ENCODE measurements at regions not wholly inside any gene's neighbourhood (a gene's known extent, or its start where the extent isn't known, plus 50 kb on each side); places are given as distances from the start of the nearest gene placed in this dataset.

DNA sequence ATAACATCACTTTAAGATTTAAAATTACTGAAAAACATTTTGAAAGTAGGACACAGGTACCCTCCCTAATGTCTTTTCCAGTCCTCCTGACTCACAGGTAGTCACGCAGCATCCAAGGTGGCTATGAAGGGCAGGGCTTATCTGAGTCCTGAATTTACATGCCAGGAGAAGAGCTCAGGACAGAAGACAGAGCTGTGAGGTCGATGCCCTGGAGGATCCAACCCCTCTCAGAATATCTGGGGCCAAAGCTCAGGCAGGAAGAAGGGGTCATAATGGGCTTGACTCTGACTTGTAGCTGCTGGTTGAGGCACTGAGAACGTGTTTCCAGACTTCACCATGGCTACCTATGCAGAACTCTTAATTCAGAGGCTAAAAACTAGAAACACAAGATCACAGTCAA, 177.5 kb downstream of the AASDH start:
- H3K27ac ChIP-seq (ENCODE audit: extremely low read length, insufficient read depth, low read length), result no peak overlapping the region
- WGBS (ENCODE audit: low lambda C conversion rate), result 70% methylated on average over 3 of the region's 3 CpGs
- no peak overlapping the region for H2AFZ ChIP-seq (ENCODE audit: low read length)
- H4K20me1 ChIP-seq (ENCODE audit: insufficient read depth, low read length), result no peaks in the 10 kb centered on the region
- peaks cover 9% of the 10 kb centered on the region for H3K4me1 ChIP-seq (ENCODE audit: insufficient read depth, low read length)
- DNase-seq (ENCODE audit: low spot score) (no peak), ATAC-seq (no peak), FAIRE-seq (no peak)
- TF ChIP-seq ETV6 (CRISPR knock-in tag; conservative IDR thresholded peaks at IDR 0.05) (no peak), ZNF879 (CRISPR knock-in tag; IDR thresholded peaks at IDR 0.05) (no peak), ZNF44 (CRISPR knock-in tag; IDR thresholded peaks at IDR 0.05) (no peak), TSC22D2 (CRISPR knock-in tag; IDR thresholded peaks at IDR 0.05; ENCODE audit: borderline replicate concordance) (no peak), MYC (CRISPR knock-in tag; IDR thresholded peaks at IDR 0.05; ENCODE audit: borderline replicate concordance) (no peak), ZNF775 (CRISPR knock-in tag; IDR thresholded peaks at IDR 0.05; ENCODE audit: borderline replicate concordance) (no peak), RARA (CRISPR knock-in tag; IDR thresholded peaks at IDR 0.05) (no peak), ZFP41 (CRISPR knock-in tag; IDR thresholded peaks at IDR 0.05; ENCODE audit: borderline replicate concordance) (no peak), FOXA3 (CRISPR knock-in tag; IDR thresholded peaks at IDR 0.05) (no peak), REPIN1 (CRISPR knock-in tag; IDR thresholded peaks at IDR 0.05; ENCODE audit: borderline replicate concordance, low read depth) (no peak)
- TF ChIP-seq, protein P1, sequence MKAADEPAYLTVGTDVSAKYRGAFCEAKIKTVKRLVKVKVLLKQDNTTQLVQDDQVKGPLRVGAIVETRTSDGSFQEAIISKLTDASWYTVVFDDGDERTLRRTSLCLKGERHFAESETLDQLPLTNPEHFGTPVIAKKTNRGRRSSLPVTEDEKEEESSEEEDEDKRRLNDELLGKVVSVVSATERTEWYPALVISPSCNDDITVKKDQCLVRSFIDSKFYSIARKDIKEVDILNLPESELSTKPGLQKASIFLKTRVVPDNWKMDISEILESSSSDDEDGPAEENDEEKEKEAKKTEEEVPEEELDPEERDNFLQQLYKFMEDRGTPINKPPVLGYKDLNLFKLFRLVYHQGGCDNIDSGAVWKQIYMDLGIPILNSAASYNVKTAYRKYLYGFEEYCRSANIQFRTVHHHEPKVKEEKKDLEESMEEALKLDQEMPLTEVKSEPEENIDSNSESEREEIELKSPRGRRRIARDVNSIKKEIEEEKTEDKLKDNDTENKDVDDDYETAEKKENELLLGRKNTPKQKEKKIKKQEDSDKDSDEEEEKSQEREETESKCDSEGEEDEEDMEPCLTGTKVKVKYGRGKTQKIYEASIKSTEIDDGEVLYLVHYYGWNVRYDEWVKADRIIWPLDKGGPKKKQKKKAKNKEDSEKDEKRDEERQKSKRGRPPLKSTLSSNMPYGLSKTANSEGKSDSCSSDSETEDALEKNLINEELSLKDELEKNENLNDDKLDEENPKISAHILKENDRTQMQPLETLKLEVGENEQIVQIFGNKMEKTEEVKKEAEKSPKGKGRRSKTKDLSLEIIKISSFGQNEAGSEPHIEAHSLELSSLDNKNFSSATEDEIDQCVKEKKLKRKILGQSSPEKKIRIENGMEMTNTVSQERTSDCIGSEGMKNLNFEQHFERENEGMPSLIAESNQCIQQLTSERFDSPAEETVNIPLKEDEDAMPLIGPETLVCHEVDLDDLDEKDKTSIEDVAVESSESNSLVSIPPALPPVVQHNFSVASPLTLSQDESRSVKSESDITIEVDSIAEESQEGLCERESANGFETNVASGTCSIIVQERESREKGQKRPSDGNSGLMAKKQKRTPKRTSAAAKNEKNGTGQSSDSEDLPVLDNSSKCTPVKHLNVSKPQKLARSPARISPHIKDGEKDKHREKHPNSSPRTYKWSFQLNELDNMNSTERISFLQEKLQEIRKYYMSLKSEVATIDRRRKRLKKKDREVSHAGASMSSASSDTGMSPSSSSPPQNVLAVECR (CRISPR knock-in tag; IDR thresholded peaks at IDR 0.05; ENCODE audit: borderline replicate concordance), result no peak
- intact Hi-C loops (cut with micrococcal nuclease; ENCODE audit: unreplicated experiment) (no loop called here), in situ Hi-C loops (cut with HindIII; ENCODE audit: extremely low pct_ligation_motif_present, low pct_unique_long_range_greater_than_20kb) (no loop called here)
- no peaks in the 10 kb centered on the region for H3K79me2 ChIP-seq (ENCODE audit: insufficient read depth, low read length)
- ChIA-PET CTCF (ENCODE audit: low intra/inter-chr PET ratio, low total read pairs) (no interaction called here), POLR2A (no interaction called here)
- no peaks in the 10 kb centered on the region for H3K27me3 ChIP-seq (ENCODE audit: control insufficient read depth in 1 of 2, insufficient read depth in 2 of 2, low read length in 2 of 2)
- H3K9me3 ChIP-seq (ENCODE audit: low read length), result no peaks in the 10 kb centered on the region; the same call in 1 of the 2 replicates
- H3K9ac ChIP-seq (ENCODE audit: insufficient read depth, low read depth, low read length), result no peak overlapping the region
- BruUV-seq (replicated peaks), result no TSS peak
- no peak overlapping the region for H3K4me3 ChIP-seq (replicated peaks in 1 of 3; ENCODE audit: insufficient read depth in 1 of 3, low read depth in 2 of 3, low read length in 3 of 3)
- H3K36me3 ChIP-seq (replicated peaks in 1 of 2; ENCODE audit: control insufficient read depth in 1 of 2, insufficient read depth in 2 of 2, low read length in 2 of 2), result no peaks in the 10 kb centered on the region
- no peak overlapping the region for H3K4me2 ChIP-seq (ENCODE audit: low read depth, low read length)

All from HepG2 (cell line).